ENCODE measurements at regions not wholly inside any gene's neighbourhood (a gene's known extent, or its start where the extent isn't known, plus 50 kb on each side); places are given as distances from the start of the nearest gene placed in this dataset.

DNA sequence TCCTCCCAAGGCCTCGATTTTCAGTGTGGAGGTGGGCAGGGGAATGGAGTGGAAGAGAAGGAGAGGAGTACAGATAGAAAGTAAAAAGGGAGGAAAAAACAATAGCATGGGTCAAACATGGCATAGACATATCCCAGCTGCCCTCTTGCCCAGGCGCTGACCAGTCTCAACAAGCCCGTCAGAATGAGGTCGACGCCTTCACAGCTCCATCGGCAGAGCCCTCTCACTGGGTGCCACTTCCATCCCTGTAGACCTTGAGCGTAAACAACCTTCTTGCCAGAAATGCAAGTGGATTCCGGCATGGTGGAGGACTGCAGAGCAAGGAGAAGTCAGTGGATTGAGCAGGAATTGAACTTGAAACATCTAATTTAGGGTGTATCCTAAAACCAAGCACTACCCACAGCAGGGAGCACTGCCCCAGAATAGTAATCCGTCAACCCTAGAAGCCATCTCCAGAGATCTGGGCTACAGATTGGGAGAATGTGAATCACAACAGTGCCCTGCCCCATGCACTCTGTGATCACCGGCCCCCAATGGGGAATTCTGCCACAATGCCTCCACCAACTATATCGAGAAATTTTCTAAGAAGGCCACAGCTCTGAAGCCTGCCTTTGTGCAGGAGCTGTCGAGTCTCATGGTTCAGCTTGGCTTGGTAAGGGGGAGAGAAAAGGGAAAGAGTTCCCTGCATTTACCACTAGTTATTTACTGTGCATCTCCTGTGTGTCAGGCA, 190.1 kb downstream of the UACA start:
- Histone ChIP-seq H3K4me3 (ENCODE audit: extremely low read depth in 1 of 4, insufficient read depth in 2 of 4, low read depth in 3 of 4, low read length in 4 of 4) (no peak overlapping the region), H4K8ac (ENCODE audit: extremely low read depth, insufficient read depth, low read length) (no peak overlapping the region), H2BK20ac (ENCODE audit: low read length) (no peak overlapping the region), H3K4me1 (replicated peaks in 1 of 4; ENCODE audit: control insufficient read depth in 3 of 4, insufficient read depth in 4 of 4, low read length in 3 of 4) (no peaks in the 10 kb centered on the region), H3K9me3 (ENCODE audit: insufficient read depth in 2 of 2, low read depth in 1 of 2, low read length in 1 of 2) (peaks cover 0 to 5% of the 10 kb centered on the region in 2 experiments; a peak in 1 of 4 replicates), H2BK15ac (ENCODE audit: low read length) (no peak overlapping the region), H2BK5ac (ENCODE audit: low read depth, low read length) (no peak overlapping the region), H4K20me1 (replicated peaks in 1 of 2; ENCODE audit: control insufficient read depth in 1 of 2, insufficient read depth in 2 of 2, low read length in 2 of 2) (no peaks in the 10 kb centered on the region), H2AFZ (ENCODE audit: low read length) (no peak overlapping the region), H3K4ac (replicated peaks; ENCODE audit: insufficient read length, low read depth, low read length) (no peak overlapping the region), H3K23ac (ENCODE audit: insufficient read length) (no peak overlapping the region), H4K5ac (ENCODE audit: insufficient read length, low read depth, low read length) (no peak overlapping the region), H3K36me3 (ENCODE audit: control insufficient read depth in 2 of 4, insufficient read depth in 4 of 4, low read length in 3 of 4) (no peaks in the 10 kb centered on the region), H3K79me2 (ENCODE audit: control insufficient read depth in 1 of 2, insufficient read depth in 2 of 2, low read length in 2 of 2) (no peaks in the 10 kb centered on the region), H2BK120ac (replicated peaks; ENCODE audit: low read depth, low read length) (no peak overlapping the region), H3K27ac (ENCODE audit: low read depth, low read length) (no peak overlapping the region), H2BK12ac (ENCODE audit: low read depth, low read length) (no peak overlapping the region), H3K23me2 (ENCODE audit: low read depth, low read length) (no peaks in the 10 kb centered on the region), H3K18ac (ENCODE audit: extremely low read depth, low read length) (no peak overlapping the region), H3K4me2 (ENCODE audit: insufficient read depth in 1 of 2, low read depth in 2 of 2, low read length in 2 of 2) (no peak overlapping the region), H3K56ac (replicated peaks; ENCODE audit: insufficient read length, low read depth, low read length) (no peak overlapping the region), H4K91ac (replicated peaks; ENCODE audit: insufficient read length, low read length) (no peak overlapping the region), H2AK5ac (ENCODE audit: low read depth, low read length) (no peak overlapping the region), H3K14ac (ENCODE audit: insufficient read length) (no peak overlapping the region), H3K9ac (replicated peaks in 1 of 4; ENCODE audit: extremely low read depth in 1 of 4, low read depth in 3 of 4, low read length in 3 of 4) (no peak overlapping the region), H3K27me3 (replicated peaks in 1 of 4; ENCODE audit: control insufficient read depth in 3 of 4, extremely low read depth in 1 of 4, insufficient read depth in 3 of 4, low read length in 3 of 4) (0 out of 7 replicates have a peak, but pooled peaks cover 0 to 2% (median 0%) of the 10 kb centered on the region in 4 experiments), H3K79me1 (ENCODE audit: low read depth, low read length) (no peaks in the 10 kb centered on the region)
- DNase-seq (ENCODE audit: low read depth in 1 of 2, low spot score in 2 of 2), result no peak
- ChIA-PET CTCF (ENCODE audit: partially characterized antibody) (interaction anchor here (1.1 to 2.7 kb wide), 5 partner anchors 12 to 108 kb away, joined by 3 to 13 read pairs (median 5); no protein-coding TSS in a partner anchor), POLR2A (ENCODE audit: partially characterized antibody) (no interaction called here)
- 78% methylated on average over 12 of the region's 12 CpGs; no CpG with 5 or more reads in 1 of the 2 experiments for WGBS, 2 experiments (ENCODE audit: extremely low coverage in 1 of 2, insufficient coverage in 1 of 2, insufficient read length in 1 of 2, insufficient replicate concordance in 2 of 2, low coverage in 1 of 2, low lambda C conversion rate in 2 of 2, missing lambda C conversion rate in 1 of 2)
- FAIRE-seq, result no peak
- no peak for TF ChIP-seq EZH2 (IDR thresholded peaks at IDR 0.05; ENCODE audit: low read depth, low read length, severe bottlenecking)
- no peak for TF ChIP-seq POU5F1 (IDR thresholded peaks at IDR 0.05; ENCODE audit: low read depth, low read length)
- TF ChIP-seq NANOG (IDR thresholded peaks at IDR 0.05; ENCODE audit: insufficient read depth, low read depth, low read length, poor library complexity, severe bottlenecking), result no peak
- TF ChIP-seq CHD2 (IDR thresholded peaks at IDR 0.05; ENCODE audit: low read length), result no peak
- TF ChIP-seq GTF2F1 (IDR thresholded peaks at IDR 0.05; ENCODE audit: borderline replicate concordance, low read depth, low read length), result no peak
- no peak for TF ChIP-seq CREB1 (IDR thresholded peaks at IDR 0.05)
- TF ChIP-seq CBX8 (IDR thresholded peaks at IDR 0.05; ENCODE audit: borderline replicate concordance, low read depth, low read length), result no peak
- no peak for TF ChIP-seq EGR1 (IDR thresholded peaks at IDR 0.05; ENCODE audit: borderline replicate concordance, low read depth, low read length)
- TF ChIP-seq, protein P1, sequence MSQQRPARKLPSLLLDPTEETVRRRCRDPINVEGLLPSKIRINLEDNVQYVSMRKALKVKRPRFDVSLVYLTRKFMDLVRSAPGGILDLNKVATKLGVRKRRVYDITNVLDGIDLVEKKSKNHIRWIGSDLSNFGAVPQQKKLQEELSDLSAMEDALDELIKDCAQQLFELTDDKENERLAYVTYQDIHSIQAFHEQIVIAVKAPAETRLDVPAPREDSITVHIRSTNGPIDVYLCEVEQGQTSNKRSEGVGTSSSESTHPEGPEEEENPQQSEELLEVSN (IDR thresholded peaks at IDR 0.05), result no peak
- TF ChIP-seq, protein P2, sequence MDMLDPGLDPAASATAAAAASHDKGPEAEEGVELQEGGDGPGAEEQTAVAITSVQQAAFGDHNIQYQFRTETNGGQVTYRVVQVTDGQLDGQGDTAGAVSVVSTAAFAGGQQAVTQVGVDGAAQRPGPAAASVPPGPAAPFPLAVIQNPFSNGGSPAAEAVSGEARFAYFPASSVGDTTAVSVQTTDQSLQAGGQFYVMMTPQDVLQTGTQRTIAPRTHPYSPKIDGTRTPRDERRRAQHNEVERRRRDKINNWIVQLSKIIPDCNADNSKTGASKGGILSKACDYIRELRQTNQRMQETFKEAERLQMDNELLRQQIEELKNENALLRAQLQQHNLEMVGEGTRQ (IDR thresholded peaks at IDR 0.05; ENCODE audit: low read length), result no peak
- no peak for TF ChIP-seq BCL11A (IDR thresholded peaks at IDR 0.05; ENCODE audit: low read depth in 2 of 2, low read length in 2 of 2)
- TF ChIP-seq KDM4A (IDR thresholded peaks at IDR 0.05; ENCODE audit: low read depth, low read length, severe bottlenecking), result no peak

All from H1 (cell line).